G401 (cell line): ENCODE measurements at regions not wholly inside any gene's neighbourhood (a gene's known extent, or its start where the extent isn't known, plus 50 kb on each side); places are given as distances from the start of the nearest gene placed in this dataset.

Experiments used
- DNase-seq: peaks from one replicate; pipeline ENCODE4 v3.0.0-alpha.2; 2015; ENCODE audit warnings: low spot score
- in situ Hi-C: cut with HindIII; loops from 2 replicates; pipeline ENCODE4 v1.10.0; 2016; ENCODE audit warnings: low sequenced_read_pairs, mixed read lengths

GRCh38 chr2:236511266-236511665 is 58.4 kb upstream of the ACKR3 start:
- no peak for DNase-seq
- in situ Hi-C loops: no loop called here

GRCh38 chr2:236512267-236512666 is 57.4 kb upstream of the ACKR3 start:
- in situ Hi-C loops: no loop called here
- no peak for DNase-seq

- DNase-seq: peak; percentile 54
- in situ Hi-C loops: no loop called here
These were observed 56.7 kb upstream of the ACKR3 start for GRCh38 chr2:236512902-236513435.

- in situ Hi-C loops: no loop called here
- no peak for DNase-seq
These were observed 55.7 kb upstream of the ACKR3 start for GRCh38 chr2:236513956-236514355.

DNA sequence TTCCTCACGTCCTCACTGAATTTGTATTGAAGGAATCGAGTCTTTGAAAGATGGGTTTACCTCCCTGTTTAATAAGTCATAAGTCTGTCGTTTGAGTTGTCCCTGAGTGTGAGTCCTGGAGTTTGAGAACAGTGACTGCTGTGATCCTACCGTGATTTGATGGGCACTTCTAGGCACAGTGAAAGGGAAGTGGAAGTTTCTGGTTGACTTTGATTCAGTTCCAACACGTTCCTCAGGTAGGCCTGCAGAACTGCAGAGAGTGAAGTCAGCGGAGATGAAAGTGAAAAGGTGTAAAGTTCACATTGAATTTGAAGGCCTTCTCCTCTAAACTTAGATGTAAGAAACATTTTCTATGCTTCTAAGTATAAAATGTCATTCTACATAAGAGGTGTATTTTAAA is 52.9 kb upstream of the ACKR3 start:
- in situ Hi-C loops: no loop called here
- no peak for DNase-seq

DNA sequence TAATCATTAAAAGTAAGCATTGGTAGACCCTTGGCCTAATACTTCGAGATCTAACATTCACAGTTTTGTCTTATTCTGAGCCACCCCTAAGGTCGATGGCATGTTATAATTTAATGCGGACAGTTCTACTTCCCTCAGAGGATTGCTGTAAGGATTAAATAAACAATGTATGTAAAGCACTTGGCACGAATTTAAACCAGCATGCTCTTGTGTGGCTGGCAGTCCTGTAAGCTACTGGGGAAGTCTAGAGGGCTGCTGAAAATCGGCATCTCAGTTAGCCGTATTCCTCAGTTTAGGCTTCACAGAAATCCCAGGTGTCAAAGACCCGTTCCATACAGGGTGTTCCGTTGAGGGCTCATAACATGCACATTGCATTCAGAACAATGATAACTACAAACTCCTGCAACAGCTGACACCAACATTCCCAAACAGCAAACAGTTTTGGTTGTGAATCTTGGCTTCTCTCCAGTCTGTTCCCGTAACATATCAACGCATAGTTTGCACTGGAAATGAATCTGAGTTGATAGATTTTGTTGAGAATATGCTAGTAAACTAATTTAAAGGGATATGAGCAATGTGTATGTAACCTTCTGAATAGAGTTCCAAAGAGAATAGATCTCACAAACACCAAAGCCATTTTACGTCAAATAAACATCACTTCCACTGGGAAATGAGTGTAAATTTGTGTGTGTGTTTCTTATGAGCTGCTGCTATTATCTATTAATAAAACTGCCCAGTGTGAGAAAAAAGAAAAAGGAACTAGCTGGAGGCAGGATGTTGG is 52.2 kb upstream of the ACKR3 start:
- no peak for DNase-seq
- in situ Hi-C loops: no loop called here
